B cell (primary cell): ENCODE measurements at regions not wholly inside any gene's neighbourhood (a gene's known extent, or its start where the extent isn't known, plus 50 kb on each side); places are given as distances from the start of the nearest gene placed in this dataset.

Experiments
- EZH2 ChIP-seq: IDR thresholded peaks from 2 replicates; pipeline ENCODE4 v1.6.1; 2012; ENCODE audit warnings: borderline replicate concordance, low read depth, mild to moderate bottlenecking, moderate library complexity, low read length; ENCODE audit not compliant: insufficient read depth, poor library complexity, severe bottlenecking
- TF ChIP-seq, protein P1 (sequence below): fragments of 200-600 bp; IDR thresholded peaks from one replicate; pipeline ENCODE4 v1.8.0; 2022; ENCODE audit warnings: antibody characterized with exemption, mild to moderate bottlenecking

DNA sequence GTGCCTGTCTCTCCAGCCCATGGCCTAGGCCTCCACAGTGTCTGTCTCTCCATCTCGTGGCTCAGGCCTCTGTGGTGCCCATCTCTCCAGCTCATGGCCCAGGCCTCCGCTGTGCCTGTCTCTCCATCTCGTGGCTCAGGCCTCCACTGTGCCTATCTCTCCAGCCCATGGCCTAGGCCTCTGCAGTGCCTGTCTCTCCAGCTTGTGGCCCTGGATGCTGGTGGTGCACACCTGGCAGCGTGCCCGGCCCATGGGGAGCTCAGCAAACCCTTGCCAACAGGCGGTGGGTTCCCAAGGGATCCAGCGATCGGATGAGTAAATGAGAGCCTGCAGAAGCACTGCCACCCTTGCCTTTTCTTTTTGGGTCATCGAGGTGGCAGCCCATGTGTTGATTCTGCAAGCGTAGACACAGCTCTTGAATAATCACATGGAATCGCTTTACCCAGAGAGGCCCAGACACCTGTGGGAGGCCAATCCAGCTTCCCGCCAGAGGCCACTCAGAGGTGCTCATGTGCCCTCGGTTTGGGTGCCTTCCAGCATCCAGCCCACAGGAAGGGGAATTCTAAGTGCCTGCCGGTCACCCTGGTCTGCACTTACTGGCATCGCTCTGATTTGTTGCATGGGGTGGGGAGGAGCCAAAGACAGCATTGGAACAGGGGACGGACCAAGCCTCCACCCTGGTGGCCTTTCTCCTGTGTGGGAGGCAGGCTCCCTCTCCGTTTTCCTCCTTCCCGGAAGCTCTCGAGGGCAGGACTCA, 101.8 kb upstream of the HDAC4 start:
- TF ChIP-seq, protein P1, sequence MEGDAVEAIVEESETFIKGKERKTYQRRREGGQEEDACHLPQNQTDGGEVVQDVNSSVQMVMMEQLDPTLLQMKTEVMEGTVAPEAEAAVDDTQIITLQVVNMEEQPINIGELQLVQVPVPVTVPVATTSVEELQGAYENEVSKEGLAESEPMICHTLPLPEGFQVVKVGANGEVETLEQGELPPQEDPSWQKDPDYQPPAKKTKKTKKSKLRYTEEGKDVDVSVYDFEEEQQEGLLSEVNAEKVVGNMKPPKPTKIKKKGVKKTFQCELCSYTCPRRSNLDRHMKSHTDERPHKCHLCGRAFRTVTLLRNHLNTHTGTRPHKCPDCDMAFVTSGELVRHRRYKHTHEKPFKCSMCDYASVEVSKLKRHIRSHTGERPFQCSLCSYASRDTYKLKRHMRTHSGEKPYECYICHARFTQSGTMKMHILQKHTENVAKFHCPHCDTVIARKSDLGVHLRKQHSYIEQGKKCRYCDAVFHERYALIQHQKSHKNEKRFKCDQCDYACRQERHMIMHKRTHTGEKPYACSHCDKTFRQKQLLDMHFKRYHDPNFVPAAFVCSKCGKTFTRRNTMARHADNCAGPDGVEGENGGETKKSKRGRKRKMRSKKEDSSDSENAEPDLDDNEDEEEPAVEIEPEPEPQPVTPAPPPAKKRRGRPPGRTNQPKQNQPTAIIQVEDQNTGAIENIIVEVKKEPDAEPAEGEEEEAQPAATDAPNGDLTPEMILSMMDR: no peak
- TF ChIP-seq EZH2: no peak
